Transverse colon (tissue), 3 donors: ENCODE measurements at regions not wholly inside any gene's neighbourhood (a gene's known extent, or its start where the extent isn't known, plus 50 kb on each side); places are given as distances from the start of the nearest gene placed in this dataset.

ENCODE experiments used
- CTCF ChIP-seq, 5 experiments: fragments of 200-600 bp in 3 of 5; fragments of 450-650 bp in 2 of 5; sonication (generic) in 3 of 5; IDR thresholded peaks; 1 replicate in 2 of 5; 2 replicates in 3 of 5; pipeline ENCODE4 v1.5.1; 2016 to 2017; ENCODE audit warnings: antibody characterized with exemption in 5 of 5, inconsistent platforms in 3 of 5, mild to moderate bottlenecking in 2 of 5, moderate library complexity in 1 of 5
- EP300 ChIP-seq: sonication (generic); formaldehyde crosslinking; IDR thresholded peaks from one replicate; pipeline ENCODE4 v1.6.1; 2017; ENCODE audit warnings: antibody characterized with exemption, low read depth

- TF ChIP-seq CTCF (IDR thresholded peaks at IDR 0.05) (no peak), EP300 (no peak)
These were observed 167.2 kb downstream of the CAPZA3 start for GRCh38 chr12:18905134-18905533.
